Central memory CD8-positive, alpha-beta T cell (primary cell): ENCODE measurements at regions not wholly inside any gene's neighbourhood (a gene's known extent, or its start where the extent isn't known, plus 50 kb on each side); places are given as distances from the start of the nearest gene placed in this dataset.
"Not testable (repeated sequence)": the region's sequence is repeated elsewhere in the genome, so short reads cannot be mapped to it uniquely, and the experiment has no call there.

Experiments used
- ATAC-seq: fragments of 150-1000 bp; cut with Tn5 transposase; replicated peaks from 2 replicates; pipeline ENCODE4 v1.10.0; 2022; ENCODE audit warnings: mild to moderate bottlenecking, moderate FRiP score, moderate number of reproducible peaks; ENCODE audit not compliant: poor library complexity, severe bottlenecking; ENCODE audit errors: extremely low read depth
- DNase-seq, 2 donors: peaks; one replicate each; pipeline ENCODE4 v3.0.0; 2021; ENCODE audit warnings: low spot score in 2 of 2
- H3K27ac Mint-ChIP-seq: one replicate; pipeline ENCODE4 v1.8.0; 2022; ENCODE audit warnings: low read depth, mild to moderate bottlenecking, moderate library complexity, mixed read lengths
- H3K27me3 Mint-ChIP-seq: one replicate; pipeline ENCODE4 v1.8.0; 2022; ENCODE audit warnings: mixed read lengths
- H3K36me3 Mint-ChIP-seq: one replicate; pipeline ENCODE4 v1.8.0; 2022; ENCODE audit warnings: mild to moderate bottlenecking, moderate library complexity, mixed read lengths; ENCODE audit not compliant: insufficient read depth
- H3K4me1 Mint-ChIP-seq: one replicate; pipeline ENCODE4 v1.8.0; 2022; ENCODE audit warnings: mixed read lengths
- H3K4me3 Mint-ChIP-seq: one replicate; pipeline ENCODE4 v1.8.0; 2022; ENCODE audit warnings: mild to moderate bottlenecking, moderate library complexity, mixed read lengths
- H3K9me3 Mint-ChIP-seq: one replicate; pipeline ENCODE4 v1.8.0; 2022; ENCODE audit warnings: mixed read lengths

GRCh38 chr2:63743982-63744966 is 97.4 kb upstream of the UGP2 start:
- no peaks in the 10 kb centered on the region for H3K9me3 Mint-ChIP-seq
- H3K4me3 Mint-ChIP-seq = no peak overlapping the region
- peaks cover 36% of the 10 kb centered on the region for H3K27me3 Mint-ChIP-seq
- DNase-seq (no peak), ATAC-seq (no peak)
- H3K27ac Mint-ChIP-seq = no peak overlapping the region
- H3K36me3 Mint-ChIP-seq = no peaks in the 10 kb centered on the region
- H3K4me1 Mint-ChIP-seq = no peaks in the 10 kb centered on the region

DNA sequence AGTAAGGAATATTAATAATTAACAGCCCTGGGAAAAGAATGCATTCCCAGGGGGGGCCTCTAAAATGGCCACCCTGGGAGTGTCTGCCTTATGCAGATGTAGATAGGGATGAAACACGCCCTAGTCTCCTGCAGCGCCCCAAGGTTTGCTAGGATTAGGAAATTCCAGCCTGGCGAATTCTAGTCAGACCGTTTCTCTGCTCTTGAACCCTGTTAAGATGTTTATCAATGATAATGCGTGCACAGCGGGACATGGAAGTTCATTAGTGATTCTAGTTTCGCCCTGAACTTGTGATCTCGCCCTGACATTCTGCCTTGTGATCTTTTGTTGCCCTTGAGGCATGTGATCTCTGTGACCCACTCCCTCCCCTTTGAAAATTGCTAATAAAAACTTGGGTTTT is 95.1 kb upstream of the UGP2 start:
- H3K27me3 Mint-ChIP-seq = peaks cover 53% of the 10 kb centered on the region
- H3K4me1 Mint-ChIP-seq, ATAC-seq, DNase-seq, H3K4me3 Mint-ChIP-seq, H3K27ac Mint-ChIP-seq, H3K36me3 Mint-ChIP-seq, H3K9me3 Mint-ChIP-seq: not testable (repeated sequence)

- no peaks in the 10 kb centered on the region for H3K9me3 Mint-ChIP-seq
- H3K4me1 Mint-ChIP-seq = no peaks in the 10 kb centered on the region
- H3K4me3 Mint-ChIP-seq = no peak overlapping the region
- peaks cover 62% of the 10 kb centered on the region for H3K27me3 Mint-ChIP-seq
- DNase-seq (no peak), ATAC-seq (no peak)
- H3K36me3 Mint-ChIP-seq = no peaks in the 10 kb centered on the region
- H3K27ac Mint-ChIP-seq = no peak overlapping the region
Measured at GRCh38 chr2:63751901-63752300, 89.8 kb upstream of the UGP2 start.

GRCh38 chr2:63755216-63755615 is 86.5 kb upstream of the UGP2 start:
- Mint-ChIP-seq H3K36me3 (no peaks in the 10 kb centered on the region), H3K9me3 (no peaks in the 10 kb centered on the region), H3K4me3 (no peak overlapping the region), H3K27ac (no peak overlapping the region), H3K27me3 (peaks cover 52% of the 10 kb centered on the region), H3K4me1 (no peaks in the 10 kb centered on the region)
- ATAC-seq (no peak), DNase-seq (no peak)

DNA sequence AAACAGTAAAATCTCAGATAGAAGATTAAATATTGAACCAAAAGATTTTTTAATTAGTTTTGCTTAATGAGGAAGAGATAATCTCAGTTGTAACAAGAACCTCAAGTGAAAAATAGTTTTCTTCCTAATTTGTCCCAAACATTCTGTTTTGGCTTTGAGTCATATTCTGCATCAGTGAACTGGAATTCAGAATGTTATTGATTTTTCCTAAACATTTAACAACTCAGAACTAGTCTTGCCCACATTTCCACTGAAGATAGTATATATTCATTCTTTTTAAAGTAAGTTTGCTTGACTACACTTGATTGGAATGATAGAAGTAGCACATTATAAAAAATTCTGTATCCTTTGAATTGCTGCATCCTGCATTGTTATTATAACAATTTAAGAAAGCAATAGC is 85.7 kb upstream of the UGP2 start:
- DNase-seq = no peak
- no peaks in the 10 kb centered on the region for H3K36me3 Mint-ChIP-seq
- H3K4me1 Mint-ChIP-seq = no peaks in the 10 kb centered on the region

DNA sequence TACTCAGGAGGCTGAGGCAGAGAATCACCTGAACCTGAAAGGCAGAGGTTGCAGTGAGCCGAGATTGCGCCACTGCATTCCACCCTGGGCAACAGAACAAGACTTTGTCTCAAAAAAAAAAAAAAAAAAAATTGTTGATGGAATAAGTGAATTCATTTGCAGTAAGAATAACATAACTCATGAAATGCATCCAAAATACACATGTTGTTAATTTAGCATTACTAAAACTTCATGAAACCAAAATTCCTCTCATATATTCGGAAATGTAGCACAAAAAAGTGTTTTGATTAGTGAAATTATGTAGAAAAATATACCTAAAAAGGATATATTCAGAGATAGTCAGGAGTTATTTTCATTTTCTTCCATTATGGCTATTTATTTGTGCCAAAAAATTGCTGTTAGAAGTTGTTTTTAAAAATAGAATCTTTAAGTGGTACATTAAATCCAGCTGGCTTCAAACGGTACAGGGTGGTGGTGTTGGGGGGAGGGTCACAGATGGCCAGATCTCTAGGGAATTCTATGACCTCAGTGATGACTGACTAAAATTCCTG is 78.2 kb upstream of the UGP2 start:
- peaks cover 2% of the 10 kb centered on the region for H3K36me3 Mint-ChIP-seq
- no peaks in the 10 kb centered on the region for H3K9me3 Mint-ChIP-seq
- H3K4me1 Mint-ChIP-seq = no peaks in the 10 kb centered on the region
- H3K27ac Mint-ChIP-seq = no peak overlapping the region
- DNase-seq (no peak), ATAC-seq (no peak)
- peaks cover 31% of the 10 kb centered on the region for H3K27me3 Mint-ChIP-seq
- no peak overlapping the region for H3K4me3 Mint-ChIP-seq

More for the DNA sequence above, 85.7 kb upstream of the UGP2 start:
- Mint-ChIP-seq H3K27ac (no peak overlapping the region), H3K27me3 (peaks cover 57% of the 10 kb centered on the region), H3K9me3 (no peaks in the 10 kb centered on the region), H3K4me3 (no peak overlapping the region)
- ATAC-seq = no peak

GRCh38 chr2:63764630-63765029 is 77.1 kb upstream of the UGP2 start:
- no peaks in the 10 kb centered on the region for H3K9me3 Mint-ChIP-seq
- H3K4me3 Mint-ChIP-seq = no peak overlapping the region
- H3K36me3 Mint-ChIP-seq = peaks cover 2% of the 10 kb centered on the region
- H3K4me1 Mint-ChIP-seq = no peaks in the 10 kb centered on the region
- ATAC-seq = no peak
- H3K27me3 Mint-ChIP-seq = peaks cover 27% of the 10 kb centered on the region
- no peak overlapping the region for H3K27ac Mint-ChIP-seq
- DNase-seq = no peak

DNA sequence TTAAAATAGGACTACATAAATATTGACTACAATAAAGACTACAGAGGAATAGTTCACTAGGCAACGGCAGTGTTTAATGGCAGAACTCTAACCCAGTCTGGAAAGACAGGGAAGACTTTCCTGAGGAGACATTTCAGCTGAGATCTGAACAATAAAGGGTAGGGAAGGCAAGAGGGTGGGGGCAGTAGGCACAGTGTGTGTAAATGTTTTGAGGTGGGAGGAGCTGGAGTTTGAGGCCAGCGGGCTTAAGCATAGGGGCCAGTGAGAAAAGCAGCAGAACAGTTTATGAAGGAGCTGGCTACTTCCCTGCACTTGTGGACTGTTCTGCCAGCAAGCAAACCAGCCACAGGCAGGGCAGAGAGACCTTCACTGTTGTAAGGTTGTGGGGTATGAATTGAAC is 76.6 kb upstream of the UGP2 start:
- H3K36me3 Mint-ChIP-seq = peaks cover 2% of the 10 kb centered on the region
- DNase-seq (no peak), ATAC-seq (no peak)
- H3K9me3 Mint-ChIP-seq = no peaks in the 10 kb centered on the region
- H3K4me3 Mint-ChIP-seq = no peak overlapping the region
- no peak overlapping the region for H3K27ac Mint-ChIP-seq
- peaks cover 22% of the 10 kb centered on the region for H3K27me3 Mint-ChIP-seq
- no peaks in the 10 kb centered on the region for H3K4me1 Mint-ChIP-seq

- ATAC-seq (no peak), DNase-seq (no peak)
- Mint-ChIP-seq H3K4me3 (no peak overlapping the region), H3K27ac (no peak overlapping the region), H3K9me3 (no peaks in the 10 kb centered on the region), H3K4me1 (no peaks in the 10 kb centered on the region), H3K27me3 (peaks cover under 1% of the 10 kb centered on the region), H3K36me3 (peaks cover 2% of the 10 kb centered on the region)
Measured at GRCh38 chr2:63767307-63767706, 74.4 kb upstream of the UGP2 start.

- Mint-ChIP-seq H3K36me3 (peaks cover 2% of the 10 kb centered on the region), H3K27me3 (no peaks in the 10 kb centered on the region), H3K4me1 (no peaks in the 10 kb centered on the region), H3K9me3 (no peaks in the 10 kb centered on the region), H3K27ac (no peak overlapping the region), H3K4me3 (no peak overlapping the region)
- no peak for ATAC-seq
- DNase-seq = no peak
Measured at GRCh38 chr2:63768051-63768450, 73.6 kb upstream of the UGP2 start.

GRCh38 chr2:63769915-63770314 is 71.8 kb upstream of the UGP2 start:
- H3K27ac Mint-ChIP-seq = no peak overlapping the region
- ATAC-seq = no peak
- peaks cover 11% of the 10 kb centered on the region for H3K27me3 Mint-ChIP-seq
- no peak for DNase-seq
- no peak overlapping the region for H3K4me3 Mint-ChIP-seq
- no peaks in the 10 kb centered on the region for H3K9me3 Mint-ChIP-seq
- H3K36me3 Mint-ChIP-seq = peaks cover 1% of the 10 kb centered on the region
- no peaks in the 10 kb centered on the region for H3K4me1 Mint-ChIP-seq

- no peaks in the 10 kb centered on the region for H3K36me3 Mint-ChIP-seq
- H3K27ac Mint-ChIP-seq = no peak overlapping the region
- DNase-seq (no peak), ATAC-seq (no peak)
- H3K4me1 Mint-ChIP-seq = no peaks in the 10 kb centered on the region
- no peak overlapping the region for H3K4me3 Mint-ChIP-seq
- H3K27me3 Mint-ChIP-seq = peaks cover 25% of the 10 kb centered on the region
- H3K9me3 Mint-ChIP-seq = peaks cover 5% of the 10 kb centered on the region
Measured at GRCh38 chr2:63772061-63772460, 69.6 kb upstream of the UGP2 start.

- peaks cover 5% of the 10 kb centered on the region for H3K9me3 Mint-ChIP-seq
- no peaks in the 10 kb centered on the region for H3K4me1 Mint-ChIP-seq
- H3K36me3 Mint-ChIP-seq = no peaks in the 10 kb centered on the region
- no peak for ATAC-seq
- DNase-seq = no peak
- H3K27ac Mint-ChIP-seq = no peak overlapping the region
- no peak overlapping the region for H3K4me3 Mint-ChIP-seq
- H3K27me3 Mint-ChIP-seq = peaks cover 36% of the 10 kb centered on the region
Measured at GRCh38 chr2:63775191-63775590, 66.5 kb upstream of the UGP2 start.
